Heart left ventricle (tissue), 16 donors: ENCODE measurements at regions not wholly inside any gene's neighbourhood (a gene's known extent, or its start where the extent isn't known, plus 50 kb on each side); places are given as distances from the start of the nearest gene placed in this dataset.

Experiments used
- ATAC-seq, 4 donors: fragments of 200-7000 bp; cut with Tn5 transposase; one replicate each; pipeline ENCODE4 v1.9.1; 2020 to 2022; ENCODE audit warnings: moderate library complexity in 4 of 4, mild to moderate bottlenecking in 3 of 4, moderate number of reproducible peaks in 1 of 4
- DNase-seq, 5 donors: peaks; one replicate each; pipeline ENCODE4 v3.0.0-alpha.2; 2020
- H3K27ac ChIP-seq, 12 donors: fragments of 200-600 bp; sonication (generic) in 4 of 12; one replicate each; pipeline versions ENCODE4 v1.5.0 to v1.8.0; 2016 to 2022; ENCODE audit warnings: mild to moderate bottlenecking in 2 of 12
- H3K27me3 ChIP-seq, 9 donors: fragments of 200-600 bp; sonication (generic) in 2 of 9; one replicate each; pipeline versions ENCODE4 v1.5.1 to v1.8.0; 2016 to 2022; ENCODE audit warnings: mild to moderate bottlenecking in 3 of 9
- H3K36me3 ChIP-seq, 9 donors: fragments of 200-600 bp; sonication (generic) in 2 of 9; one replicate each; pipeline versions ENCODE4 v1.5.0 to v1.8.0; 2018 to 2022; ENCODE audit warnings: mild to moderate bottlenecking in 2 of 9
- H3K4me1 ChIP-seq, 12 donors: fragments of 200-600 bp; sonication (generic) in 4 of 12; one replicate each; pipeline versions ENCODE4 v1.5.0 to v1.8.0; 2016 to 2022; ENCODE audit warnings: mild to moderate bottlenecking in 3 of 12
- H3K4me3 ChIP-seq, 12 donors: fragments of 200-600 bp; sonication (generic) in 4 of 12; one replicate each; pipeline versions ENCODE4 v1.5.0 to v1.8.0; 2017 to 2022; ENCODE audit warnings: mild to moderate bottlenecking in 9 of 12, moderate library complexity in 4 of 12
- H3K9me3 ChIP-seq, 12 donors: fragments of 200-600 bp; sonication (generic) in 4 of 12; one replicate each; pipeline versions ENCODE4 v1.5.0 to v1.8.0; 2016 to 2022; ENCODE audit warnings: mild to moderate bottlenecking in 1 of 12
- CTCF ChIP-seq, 12 donors: fragments of 200-600 bp; sonication (generic) in 4 of 12; IDR thresholded peaks; one replicate each; pipeline versions ENCODE4 v1.5.0 to v1.8.0; 2018 to 2022; ENCODE audit warnings: antibody characterized with exemption in 12 of 12, mild to moderate bottlenecking in 5 of 12
- POLR2A ChIP-seq, 2 donors: fragments of 450-650 bp; IDR thresholded peaks; one replicate each; pipeline ENCODE4 v1.6.1; 2017; ENCODE audit warnings: antibody characterized with exemption in 2 of 2, mild to moderate bottlenecking in 2 of 2, moderate library complexity in 2 of 2
- WGBS, 4 donors: extraction: QIAGEN DNeasy Blood & Tissue Kit in 2 of 4; methylation state at CpG; one replicate each; pipeline versions ENCODE4 v1.1.5 to v1.1.7; 2013 to 2018; 5-methylcytosine and 5-hydroxymethylcytosine counted together
- intact Hi-C, 10 donors: fragments of 100-400 bp; cut with DNase I; formaldehyde crosslinking; loops; one replicate each; pipeline versions ENCODE4 v1.11.1 to v1.14.2; 2022
- donor health status: ischemic (EF 13 %, LVEDD 7.1; RV severe dilation, severe dysfunction).
- donor health status: healthy with polysubstance abuse.
- donor health status: DM: no; HTN: yes; CAD: no.
- donor health status: DM: no; HTN: no; CAD: no.
- donor health status: ischemic (EF 25% LVEDD 6.9; RV normal size, moderate dysfunction).
- donor health status: ischemic (EF 25% LVEDD 5.7; RV mildly dilated, moderate dysfunction).
- donor health status: healthy.
- donor health status: DM: yes; HTN: yes; CAD: no.
- donor health status: ischemic (EF 35%, LVEDD 5.7; RV mildly dilated, moderate dysfunction).
- donor health status: nonischemic (EF 11% LVEDD 7.7; RV severe dilation, severe dysfunction).
- donor health status: DM: yes; HTN: yes; CAD: no.
- donor health status: PGD.
- donor health status: ischemic (EF 29% LVEDD 5.4; RV normal size, mild dysfunction).
- donor health status: nonischemic (EF 23%, LVEDD 6.1; RV moderate dilation, normal function).

GRCh38 chrX:11908371-11908770 lies 150.3 kb downstream of the MSL3 start:
- H3K36me3 ChIP-seq: no peaks in the 10 kb centered on the region
- DNase-seq: no peak
- peak in 3 of 12 donors; percentile 14 to 29 (median 24) for TF ChIP-seq CTCF (IDR thresholded peaks at IDR 0.05)
- TF ChIP-seq POLR2A (IDR thresholded peaks at IDR 0.05): no peak
- H3K4me1 ChIP-seq: no peaks in the 10 kb centered on the region
- ATAC-seq: no peak
- intact Hi-C loops: loop anchor here in 2 of 10 donors (5.0 to 10.0 kb wide), 2 partner anchors 121 to 374 kb away; no protein-coding TSS in a partner anchor
- H3K9me3 ChIP-seq: peaks cover 0 to 14% (median 0%) of the 10 kb centered on the region in 12 donors
- WGBS, 4 donors: 7 to 27% (median 15%) methylated on average over 2 of the region's 2 CpGs
- H3K4me3 ChIP-seq: no peak overlapping the region
- no peak overlapping the region for H3K27ac ChIP-seq
- no peaks in the 10 kb centered on the region for H3K27me3 ChIP-seq

- no peaks in the 10 kb centered on the region for H3K27me3 ChIP-seq
- TF ChIP-seq CTCF (IDR thresholded peaks at IDR 0.05) (no peak), POLR2A (IDR thresholded peaks at IDR 0.05) (no peak)
- intact Hi-C loops: no loop called here
- H3K36me3 ChIP-seq: no peaks in the 10 kb centered on the region
- H3K27ac ChIP-seq: no peak overlapping the region
- DNase-seq (no peak), ATAC-seq (no peak)
- H3K4me1 ChIP-seq: no peaks in the 10 kb centered on the region
- H3K4me3 ChIP-seq: no peak overlapping the region
- WGBS, 4 donors: 69 to 87% (median 72%) methylated on average over 3 of the region's 3 CpGs
- no peaks in the 10 kb centered on the region for H3K9me3 ChIP-seq
These were observed 155.0 kb downstream of the MSL3 start for GRCh38 chrX:11913001-11913400.

- 71 to 76% (median 72%) methylated on average over 5 of the region's 5 CpGs for WGBS, 4 donors
These were observed 171.4 kb downstream of the MSL3 start for GRCh38 chrX:11929476-11929875.

GRCh38 chrX:11932423-11932822 lies 174.4 kb downstream of the MSL3 start:
- intact Hi-C loops: no loop called here
- no peak overlapping the region for H3K4me3 ChIP-seq
- TF ChIP-seq CTCF (IDR thresholded peaks at IDR 0.05) (no peak), POLR2A (IDR thresholded peaks at IDR 0.05) (no peak)
- peaks cover 0 to 7% (median 0%) of the 10 kb centered on the region in 12 donors for H3K9me3 ChIP-seq
- no peak for DNase-seq
- no peaks in the 10 kb centered on the region for H3K4me1 ChIP-seq
- H3K27me3 ChIP-seq: no peaks in the 10 kb centered on the region
- ATAC-seq: no peak
- H3K27ac ChIP-seq: no peak overlapping the region
- no peaks in the 10 kb centered on the region for H3K36me3 ChIP-seq
- 67 to 95% (median 84%) methylated on average over 1 of the region's 1 CpG for WGBS, 4 donors

More at GRCh38 chrX:11929476-11929875, 171.4 kb downstream of the MSL3 start:
- H3K4me3 ChIP-seq: no peak overlapping the region
- TF ChIP-seq CTCF (IDR thresholded peaks at IDR 0.05) (no peak), POLR2A (IDR thresholded peaks at IDR 0.05) (no peak)
- H3K27me3 ChIP-seq: no peaks in the 10 kb centered on the region
- H3K36me3 ChIP-seq: no peaks in the 10 kb centered on the region
- no peaks in the 10 kb centered on the region for H3K4me1 ChIP-seq
- no peak overlapping the region for H3K27ac ChIP-seq
- ATAC-seq: no peak
- H3K9me3 ChIP-seq: peaks cover 0 to 7% (median 0%) of the 10 kb centered on the region in 12 donors
- intact Hi-C loops: no loop called here
- DNase-seq: no peak
